Endothelial cell of umbilical vein (primary cell): ENCODE measurements at regions not wholly inside any gene's neighbourhood (a gene's known extent, or its start where the extent isn't known, plus 50 kb on each side); places are given as distances from the start of the nearest gene placed in this dataset.

ENCODE experiments used
- BruUV-seq: library from RNA; stranded (reverse); fragments of 400-500 nt; replicated peaks from 2 replicates; lab custom pipeline; 2021; lab: Mats Ljungman, UMichigan
- CTCF ChIA-PET: fragments of 300-600, 350-600 bp; sonication (Branson Sonifier 250); formaldehyde crosslinking; loops from one replicate; lab custom pipeline; 2021; ENCODE audit warnings: antibody characterized with exemption, inconsistent platforms; lab: Charles Lee
- POLR2A ChIA-PET: fragments of 300-600, 350-600 bp; sonication (Branson Sonifier 250); formaldehyde crosslinking; loops from one replicate; lab custom pipeline; 2021; ENCODE audit warnings: antibody characterized with exemption, inconsistent platforms; lab: Charles Lee
- DNase-seq: peaks from one replicate; pipeline ENCODE4 v3.0.0-alpha.2; 2011; ENCODE audit warnings: low read depth, low spot score
- FAIRE-seq: peaks from 2 replicates; lab custom pipeline; 2011; peaks lifted over from hg19 to GRCh38; lab: Jason Lieb, UNC
- H2AFZ ChIP-seq: 2 replicates; pipeline ENCODE4 v1.6.0; 2012; ENCODE audit warnings: low read depth, low read length, control low read depth, inconsistent platforms
- H3K27ac ChIP-seq: 2 replicates; pipeline ENCODE4 v1.5.1; 2011; ENCODE audit warnings: low read depth, mild to moderate bottlenecking, control low read depth, low read length, moderate library complexity; ENCODE audit not compliant: insufficient read depth
- H3K27me3 ChIP-seq, 2 experiments: 2 replicates each; pipeline versions ENCODE4 v1.6.0 to v1.6.1; 2011; ENCODE audit warnings: low read length in 2 of 2, mixed read lengths in 1 of 2; ENCODE audit not compliant: control insufficient read depth in 2 of 2, insufficient read depth in 2 of 2
- H3K36me3 ChIP-seq, 2 experiments: 2 replicates in 1 of 2; 3 replicates in 1 of 2; pipeline ENCODE4 v1.5.1; 2011; ENCODE audit warnings: low read length in 2 of 2, mild to moderate bottlenecking in 1 of 2, moderate library complexity in 1 of 2; ENCODE audit not compliant: control insufficient read depth in 2 of 2, insufficient read depth in 2 of 2; ENCODE audit errors: extremely low read depth in 1 of 2
- H3K4me1 ChIP-seq: 3 replicates; pipeline ENCODE4 v1.5.1; 2011; ENCODE audit warnings: mild to moderate bottlenecking, low read length; ENCODE audit not compliant: control insufficient read depth, insufficient read depth; ENCODE audit errors: extremely low read depth
- H3K4me2 ChIP-seq: 2 replicates; pipeline ENCODE4 v1.6.1; 2011; ENCODE audit warnings: low read length, control low read depth, mixed read lengths; ENCODE audit not compliant: insufficient read depth
- H3K4me3 ChIP-seq, 3 experiments: fragments of 200-600 bp in 1 of 3; sonication (generic), shearing (Covaris generic) in 1 of 3; replicated peaks in 1 of 3; 2 replicates each; pipeline ENCODE4 v1.5.1; 2011 to 2016; ENCODE audit warnings: control low read depth in 3 of 3, low read length in 3 of 3, mild to moderate bottlenecking in 2 of 3, inconsistent platforms in 1 of 3, low read depth in 1 of 3, moderate library complexity in 1 of 3; ENCODE audit not compliant: insufficient read depth in 1 of 3
- H3K79me2 ChIP-seq: 2 replicates; pipeline ENCODE4 v1.6.0; 2012; ENCODE audit warnings: low read length, inconsistent platforms; ENCODE audit not compliant: control insufficient read depth, insufficient read depth
- H3K9ac ChIP-seq: replicated peaks from 2 replicates; pipeline ENCODE3; 2011; ENCODE audit warnings: low read length, control low read depth; ENCODE audit not compliant: insufficient read depth; ENCODE audit errors: extremely low read depth
- H3K9me1 ChIP-seq: replicated peaks from 3 replicates; pipeline ENCODE4 v1.6.0; 2011; ENCODE audit warnings: mild to moderate bottlenecking, low read length; ENCODE audit not compliant: control insufficient read depth, insufficient read depth; ENCODE audit errors: extremely low read depth
- H3K9me3 ChIP-seq: replicated peaks from 2 replicates; pipeline ENCODE4 v1.5.1; 2012; ENCODE audit warnings: low read length, inconsistent platforms; ENCODE audit not compliant: control insufficient read depth, insufficient read depth
- H4K20me1 ChIP-seq: replicated peaks from 2 replicates; pipeline ENCODE3; 2011; ENCODE audit warnings: mild to moderate bottlenecking, low read length; ENCODE audit not compliant: control insufficient read depth, insufficient read depth; ENCODE audit errors: extremely low read depth
- EZH2 ChIP-seq: IDR thresholded peaks from 2 replicates; pipeline ENCODE4 v1.6.1; 2012; ENCODE audit warnings: borderline replicate concordance, low read depth, mild to moderate bottlenecking, moderate library complexity, low read length, inconsistent platforms; ENCODE audit not compliant: severe bottlenecking
- FOS ChIP-seq: IDR thresholded peaks from 2 replicates; pipeline ENCODE4 v1.6.1; 2011; ENCODE audit warnings: mild to moderate bottlenecking, low read length, moderate library complexity, borderline replicate concordance; ENCODE audit not compliant: insufficient read depth
- GATA2 ChIP-seq: IDR thresholded peaks from 2 replicates; pipeline ENCODE4 v1.7.0; 2011; ENCODE audit warnings: low read depth, mild to moderate bottlenecking, moderate library complexity, mixed read lengths, low read length; ENCODE audit not compliant: insufficient read length, insufficient read depth
- JUN ChIP-seq: IDR thresholded peaks from 2 replicates; pipeline ENCODE4 v1.6.1; 2011; ENCODE audit warnings: borderline replicate concordance, low read depth; ENCODE audit not compliant: insufficient read length, insufficient read depth
- MYC ChIP-seq: IDR thresholded peaks from one replicate; pipeline ENCODE4 v1.6.1; 2011; ENCODE audit warnings: mild to moderate bottlenecking, low read depth, low read length
- POLR2A ChIP-seq: IDR thresholded peaks from 2 replicates; pipeline ENCODE4 v1.6.1; 2012; ENCODE audit warnings: low read depth, mild to moderate bottlenecking, control low read depth, low read length
- POLR2AphosphoS5 ChIP-seq: IDR thresholded peaks from 2 replicates; pipeline ENCODE4 v1.6.1; 2012; ENCODE audit warnings: low read depth, mild to moderate bottlenecking, control low read depth, low read length, moderate library complexity; ENCODE audit not compliant: insufficient read depth
- dilution Hi-C: fragments of 300-500 bp; cut with MboI; formaldehyde crosslinking; loops from one replicate; pipeline ENCODE4 v1.15.0; 2019; ENCODE audit warnings: low sequenced_read_pairs; ENCODE audit not compliant: extremely low pct_ligation_motif_present
- intact Hi-C: fragments of 100-400 bp; cut with micrococcal nuclease; formaldehyde crosslinking; loops from one replicate; pipeline ENCODE4 v1.10.0; 2022
- TF ChIP-seq, protein P1 (sequence below), 2 donors: IDR thresholded peaks; 1 replicate in 1 of 2; 2 replicates in 1 of 2; pipeline ENCODE4 v1.5.1; 2011; ENCODE audit warnings: low read length in 2 of 2, mild to moderate bottlenecking in 2 of 2, moderate library complexity in 2 of 2, control low read depth in 1 of 2, inconsistent platforms in 1 of 2, low read depth in 1 of 2; ENCODE audit not compliant: insufficient read depth in 1 of 2; ENCODE audit errors: extremely low read depth in 1 of 2
- TF ChIP-seq, protein P2 (sequence below): IDR thresholded peaks from 2 replicates; pipeline ENCODE4 v1.6.1; 2011; ENCODE audit not compliant: insufficient read depth, insufficient read length

DNA sequence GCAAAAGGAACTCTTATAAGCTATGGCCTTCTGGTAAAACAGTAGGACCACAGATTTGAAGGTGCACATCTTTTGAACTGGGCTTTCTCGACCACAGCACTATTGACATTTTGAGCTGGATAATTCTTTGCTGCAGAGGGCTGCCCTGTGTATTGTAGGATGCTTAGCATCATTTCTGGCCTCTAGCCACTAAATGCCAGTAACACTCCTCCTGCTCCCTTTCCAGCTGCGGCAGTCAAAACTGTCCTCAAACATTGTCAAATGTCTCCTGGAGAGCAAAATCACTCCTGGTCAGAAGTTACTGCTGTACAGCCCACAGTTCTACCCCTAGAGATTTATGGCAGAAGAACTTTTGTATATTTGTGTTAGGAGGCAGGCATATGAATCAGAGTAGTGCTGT is 836.7 kb downstream of the PLA2G4A start:
- no peak overlapping the region for H3K9ac ChIP-seq
- DNase-seq (no peak), FAIRE-seq (no peak)
- BruUV-seq = no TSS peak
- H3K4me2 ChIP-seq = no peak overlapping the region
- TF ChIP-seq GATA2 (no peak), JUN (no peak), POLR2AphosphoS5 (no peak), MYC (no peak), FOS (no peak), EZH2 (no peak), POLR2A (no peak)
- TF ChIP-seq, protein P1, sequence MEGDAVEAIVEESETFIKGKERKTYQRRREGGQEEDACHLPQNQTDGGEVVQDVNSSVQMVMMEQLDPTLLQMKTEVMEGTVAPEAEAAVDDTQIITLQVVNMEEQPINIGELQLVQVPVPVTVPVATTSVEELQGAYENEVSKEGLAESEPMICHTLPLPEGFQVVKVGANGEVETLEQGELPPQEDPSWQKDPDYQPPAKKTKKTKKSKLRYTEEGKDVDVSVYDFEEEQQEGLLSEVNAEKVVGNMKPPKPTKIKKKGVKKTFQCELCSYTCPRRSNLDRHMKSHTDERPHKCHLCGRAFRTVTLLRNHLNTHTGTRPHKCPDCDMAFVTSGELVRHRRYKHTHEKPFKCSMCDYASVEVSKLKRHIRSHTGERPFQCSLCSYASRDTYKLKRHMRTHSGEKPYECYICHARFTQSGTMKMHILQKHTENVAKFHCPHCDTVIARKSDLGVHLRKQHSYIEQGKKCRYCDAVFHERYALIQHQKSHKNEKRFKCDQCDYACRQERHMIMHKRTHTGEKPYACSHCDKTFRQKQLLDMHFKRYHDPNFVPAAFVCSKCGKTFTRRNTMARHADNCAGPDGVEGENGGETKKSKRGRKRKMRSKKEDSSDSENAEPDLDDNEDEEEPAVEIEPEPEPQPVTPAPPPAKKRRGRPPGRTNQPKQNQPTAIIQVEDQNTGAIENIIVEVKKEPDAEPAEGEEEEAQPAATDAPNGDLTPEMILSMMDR (IDR thresholded peaks at IDR 0.05; ENCODE audit: extremely low read depth in 1 of 2, insufficient read depth in 1 of 2, low read depth in 1 of 2, low read length in 2 of 2) = no peak
- TF ChIP-seq, protein P2, sequence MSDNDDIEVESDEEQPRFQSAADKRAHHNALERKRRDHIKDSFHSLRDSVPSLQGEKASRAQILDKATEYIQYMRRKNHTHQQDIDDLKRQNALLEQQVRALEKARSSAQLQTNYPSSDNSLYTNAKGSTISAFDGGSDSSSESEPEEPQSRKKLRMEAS = no peak
- intact Hi-C loops (no loop called here), dilution Hi-C loops (no loop called here)
- H3K9me1 ChIP-seq = no peaks in the 10 kb centered on the region
- no peaks in the 10 kb centered on the region for H3K36me3 ChIP-seq
- H4K20me1 ChIP-seq = no peaks in the 10 kb centered on the region
- no peak overlapping the region for H3K27ac ChIP-seq
- POLR2A ChIA-PET = no interaction called here
- CTCF ChIA-PET = interaction anchor here (1.0 to 1.6 kb wide), 3 partner anchors 8 to 14 kb away, joined by 3 to 6 read pairs (median 3); no protein-coding TSS in a partner anchor
- no peak overlapping the region for H3K4me3 ChIP-seq
- H3K79me2 ChIP-seq = no peaks in the 10 kb centered on the region
- no peaks in the 10 kb centered on the region for H3K4me1 ChIP-seq
- H3K9me3 ChIP-seq = no peaks in the 10 kb centered on the region
- no peaks in the 10 kb centered on the region for H3K27me3 ChIP-seq
- no peak overlapping the region for H2AFZ ChIP-seq
